Panc1 (cell line): ENCODE measurements at regions not wholly inside any gene's neighbourhood (a gene's known extent, or its start where the extent isn't known, plus 50 kb on each side); places are given as distances from the start of the nearest gene placed in this dataset.

ENCODE experiments used
- POLR2AphosphoS5 ChIP-seq: IDR thresholded peaks from 2 replicates; pipeline ENCODE4 v1.6.1; 2012; ENCODE audit warnings: mild to moderate bottlenecking, low read depth, low read length, moderate library complexity
- TCF7L2 ChIP-seq: IDR thresholded peaks from 2 replicates; pipeline ENCODE4 v1.6.1; 2011; ENCODE audit warnings: mild to moderate bottlenecking, low read depth, low read length, inconsistent platforms
- TF ChIP-seq, protein P1 (sequence below): fragments of 450-650 bp; IDR thresholded peaks from 2 replicates; pipeline ENCODE4 v1.5.1; 2017; ENCODE audit warnings: mild to moderate bottlenecking
- TF ChIP-seq, protein P2 (sequence below), 2 experiments: IDR thresholded peaks; 2 replicates each; pipeline ENCODE4 v1.6.1; 2011 to 2012; ENCODE audit warnings: low read depth in 2 of 2, control low read depth in 1 of 2, low read length in 1 of 2, mild to moderate bottlenecking in 1 of 2, moderate library complexity in 1 of 2; ENCODE audit not compliant: insufficient read depth in 1 of 2

DNA sequence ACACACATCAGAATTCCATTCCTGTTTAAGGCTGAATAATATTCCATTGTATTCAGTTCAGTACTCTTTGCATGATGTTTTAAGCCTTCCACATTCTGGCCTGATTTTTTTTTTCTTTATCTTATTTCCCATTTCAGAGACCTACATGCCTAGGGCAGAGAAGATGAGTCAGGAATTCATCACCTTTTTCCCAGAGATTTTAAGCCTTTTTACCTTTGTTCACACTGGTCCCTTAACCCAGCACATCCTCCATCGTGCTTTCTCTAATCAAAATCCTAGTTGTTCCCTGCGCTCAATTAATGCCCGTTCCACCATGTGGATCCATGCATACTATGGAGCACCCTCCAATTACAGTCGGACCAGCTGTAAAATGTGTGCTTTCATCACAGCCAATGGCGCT, 245.1 kb downstream of the DHX15 start:
- TF ChIP-seq POLR2AphosphoS5 (no peak), TCF7L2 (no peak)
- TF ChIP-seq, protein P1, sequence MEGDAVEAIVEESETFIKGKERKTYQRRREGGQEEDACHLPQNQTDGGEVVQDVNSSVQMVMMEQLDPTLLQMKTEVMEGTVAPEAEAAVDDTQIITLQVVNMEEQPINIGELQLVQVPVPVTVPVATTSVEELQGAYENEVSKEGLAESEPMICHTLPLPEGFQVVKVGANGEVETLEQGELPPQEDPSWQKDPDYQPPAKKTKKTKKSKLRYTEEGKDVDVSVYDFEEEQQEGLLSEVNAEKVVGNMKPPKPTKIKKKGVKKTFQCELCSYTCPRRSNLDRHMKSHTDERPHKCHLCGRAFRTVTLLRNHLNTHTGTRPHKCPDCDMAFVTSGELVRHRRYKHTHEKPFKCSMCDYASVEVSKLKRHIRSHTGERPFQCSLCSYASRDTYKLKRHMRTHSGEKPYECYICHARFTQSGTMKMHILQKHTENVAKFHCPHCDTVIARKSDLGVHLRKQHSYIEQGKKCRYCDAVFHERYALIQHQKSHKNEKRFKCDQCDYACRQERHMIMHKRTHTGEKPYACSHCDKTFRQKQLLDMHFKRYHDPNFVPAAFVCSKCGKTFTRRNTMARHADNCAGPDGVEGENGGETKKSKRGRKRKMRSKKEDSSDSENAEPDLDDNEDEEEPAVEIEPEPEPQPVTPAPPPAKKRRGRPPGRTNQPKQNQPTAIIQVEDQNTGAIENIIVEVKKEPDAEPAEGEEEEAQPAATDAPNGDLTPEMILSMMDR, result no peak
- TF ChIP-seq, protein P2, sequence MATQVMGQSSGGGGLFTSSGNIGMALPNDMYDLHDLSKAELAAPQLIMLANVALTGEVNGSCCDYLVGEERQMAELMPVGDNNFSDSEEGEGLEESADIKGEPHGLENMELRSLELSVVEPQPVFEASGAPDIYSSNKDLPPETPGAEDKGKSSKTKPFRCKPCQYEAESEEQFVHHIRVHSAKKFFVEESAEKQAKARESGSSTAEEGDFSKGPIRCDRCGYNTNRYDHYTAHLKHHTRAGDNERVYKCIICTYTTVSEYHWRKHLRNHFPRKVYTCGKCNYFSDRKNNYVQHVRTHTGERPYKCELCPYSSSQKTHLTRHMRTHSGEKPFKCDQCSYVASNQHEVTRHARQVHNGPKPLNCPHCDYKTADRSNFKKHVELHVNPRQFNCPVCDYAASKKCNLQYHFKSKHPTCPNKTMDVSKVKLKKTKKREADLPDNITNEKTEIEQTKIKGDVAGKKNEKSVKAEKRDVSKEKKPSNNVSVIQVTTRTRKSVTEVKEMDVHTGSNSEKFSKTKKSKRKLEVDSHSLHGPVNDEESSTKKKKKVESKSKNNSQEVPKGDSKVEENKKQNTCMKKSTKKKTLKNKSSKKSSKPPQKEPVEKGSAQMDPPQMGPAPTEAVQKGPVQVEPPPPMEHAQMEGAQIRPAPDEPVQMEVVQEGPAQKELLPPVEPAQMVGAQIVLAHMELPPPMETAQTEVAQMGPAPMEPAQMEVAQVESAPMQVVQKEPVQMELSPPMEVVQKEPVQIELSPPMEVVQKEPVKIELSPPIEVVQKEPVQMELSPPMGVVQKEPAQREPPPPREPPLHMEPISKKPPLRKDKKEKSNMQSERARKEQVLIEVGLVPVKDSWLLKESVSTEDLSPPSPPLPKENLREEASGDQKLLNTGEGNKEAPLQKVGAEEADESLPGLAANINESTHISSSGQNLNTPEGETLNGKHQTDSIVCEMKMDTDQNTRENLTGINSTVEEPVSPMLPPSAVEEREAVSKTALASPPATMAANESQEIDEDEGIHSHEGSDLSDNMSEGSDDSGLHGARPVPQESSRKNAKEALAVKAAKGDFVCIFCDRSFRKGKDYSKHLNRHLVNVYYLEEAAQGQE (IDR thresholded peaks at IDR 0.05; ENCODE audit: insufficient read depth in 1 of 2, low read depth in 2 of 2, low read length in 1 of 2), result no peak
